GM12878 (cell line): ENCODE measurements at regions not wholly inside any gene's neighbourhood (a gene's known extent, or its start where the extent isn't known, plus 50 kb on each side); places are given as distances from the start of the nearest gene placed in this dataset.
A peak's percentile ranks its signal among the peaks of the same experiment; 100 is the strongest.

Experiments used
- ATAC-seq: fragments of 200-7000 bp; cut with Tn5 transposase; 3 replicates; pipeline ENCODE4 v1.9.1; 2020; ENCODE audit warnings: mild to moderate bottlenecking, moderate library complexity
- BruUV-seq: library from RNA; stranded (reverse); fragments of 400-500 nt; replicated peaks from 2 replicates; lab custom pipeline; 2021; lab: Mats Ljungman, UMichigan
- CTCF ChIA-PET: fragments of 300-600 bp; sonication (Branson Sonifier 250); formaldehyde crosslinking; extraction: SDS; loops from one replicate; lab custom pipeline; 2021; ENCODE audit warnings: inconsistent platforms; lab: Yijun Ruan, JAX
- POLR2A ChIA-PET: fragments of 350-600 bp; formaldehyde crosslinking; extraction: SDS; loops from one replicate; lab custom pipeline; 2021; ENCODE audit warnings: inconsistent platforms; lab: Charles Lee
- RAD21 ChIA-PET: fragments of 300-600 bp; sonication (Branson Sonifier 250); formaldehyde crosslinking; loops from one replicate; lab custom pipeline; 2023; ENCODE audit warnings: antibody characterized with exemption; ENCODE audit not compliant: unreplicated experiment; lab: Charles Lee
- SMC1A ChIA-PET: fragments of 300-600 bp; sonication (Branson Sonifier 250); formaldehyde crosslinking; loops from one replicate; lab custom pipeline; 2023; ENCODE audit not compliant: unreplicated experiment, uncharacterized antibody; lab: Charles Lee
- DNase-seq: peaks from one replicate; pipeline ENCODE4 v3.0.0-alpha.2; 2011; ENCODE audit warnings: low read depth, low spot score
- FAIRE-seq: peaks from 3 replicates; lab custom pipeline; 2011; peaks lifted over from hg19 to GRCh38; lab: Jason Lieb, UNC
- H2AFZ ChIP-seq: 2 replicates; pipeline ENCODE4 v1.6.0; 2011; ENCODE audit warnings: low read depth, low read length, control low read depth; ENCODE audit not compliant: control insufficient read depth
- H3K27ac ChIP-seq: 2 replicates; pipeline ENCODE4 v1.5.1; 2011; ENCODE audit warnings: control low read depth; ENCODE audit not compliant: control insufficient read depth, insufficient read depth
- H3K27me3 ChIP-seq, 2 experiments: replicated peaks in 1 of 2; 2 replicates each; pipeline versions ENCODE4 v1.6.0 to v1.6.1; 2011; ENCODE audit warnings: low read length in 1 of 2; ENCODE audit not compliant: control insufficient read depth in 2 of 2, insufficient read depth in 2 of 2
- H3K36me3 ChIP-seq, 2 experiments: 2 replicates each; pipeline ENCODE4 v1.5.1; 2011; ENCODE audit warnings: low read length in 1 of 2; ENCODE audit not compliant: control insufficient read depth in 2 of 2, insufficient read depth in 2 of 2
- H3K4me1 ChIP-seq: 2 replicates; pipeline ENCODE4 v1.6.1; 2011; ENCODE audit warnings: mild to moderate bottlenecking, low read length, moderate library complexity, mixed read lengths; ENCODE audit not compliant: control insufficient read depth, insufficient read depth
- H3K4me2 ChIP-seq: 2 replicates; pipeline ENCODE4 v1.6.0; 2011; ENCODE audit warnings: control low read depth; ENCODE audit not compliant: control insufficient read depth, insufficient read depth
- H3K4me3 ChIP-seq: fragments of 200-600 bp; sonication (generic); 2 replicates; pipeline ENCODE4 v1.5.1; 2016
- H3K79me2 ChIP-seq: 2 replicates; pipeline ENCODE4 v1.6.0; 2011; ENCODE audit warnings: low read length; ENCODE audit not compliant: control insufficient read depth, insufficient read depth
- H3K9ac ChIP-seq: 2 replicates; pipeline ENCODE4 v1.8.0; 2011; ENCODE audit warnings: low read length, control low read depth, mixed read lengths; ENCODE audit not compliant: control insufficient read depth, insufficient read depth
- H3K9me3 ChIP-seq: replicated peaks from 3 replicates; pipeline ENCODE4 v1.5.1; 2011; ENCODE audit warnings: mild to moderate bottlenecking, low read length; ENCODE audit not compliant: control insufficient read depth, insufficient read depth
- H4K20me1 ChIP-seq: 2 replicates; pipeline ENCODE4 v1.6.0; 2011; ENCODE audit not compliant: control insufficient read depth, insufficient read depth
- JUNB ChIP-seq: IDR thresholded peaks from 2 replicates; pipeline ENCODE4 v1.6.1; 2016; ENCODE audit warnings: antibody characterized with exemption, mild to moderate bottlenecking
- KAT2A ChIP-seq: conservative IDR thresholded peaks from 2 replicates; pipeline ENCODE4 v1.6.1; 2011; ENCODE audit warnings: low read depth, low read length; ENCODE audit not compliant: control insufficient read depth
- MEF2A ChIP-seq: IDR thresholded peaks from 2 replicates; pipeline ENCODE4 v1.6.1; 2011; ENCODE audit warnings: low read depth, mild to moderate bottlenecking, low read length, moderate library complexity; ENCODE audit not compliant: insufficient read depth
- NBN ChIP-seq: fragments of 450-650 bp; IDR thresholded peaks from 2 replicates; pipeline ENCODE4 v1.6.1; 2016
- NR2C1 ChIP-seq: fragments of 450-650 bp; IDR thresholded peaks from 2 replicates; pipeline ENCODE4 v1.6.1; 2017; ENCODE audit warnings: antibody characterized with exemption, mild to moderate bottlenecking, moderate library complexity
- SPI1 ChIP-seq: IDR thresholded peaks from 2 replicates; pipeline ENCODE4 v1.6.1; 2011; ENCODE audit warnings: low read depth, mild to moderate bottlenecking, low read length, moderate library complexity, borderline replicate concordance; ENCODE audit not compliant: insufficient read depth
- WGBS: methylation state at CpG from one replicate; pipeline ENCODE4 v1.1.6; 2016; ENCODE audit warnings: low lambda C conversion rate; ENCODE audit not compliant: insufficient replicate concordance, insufficient coverage; ENCODE audit errors: missing lambda C conversion rate; 5-methylcytosine and 5-hydroxymethylcytosine counted together
- in situ Hi-C: fragments of 300-500 bp; cut with MboI; formaldehyde crosslinking; loops from 9 replicates; pipeline ENCODE4 v1.14.3; 2018; ENCODE audit warnings: mixed read lengths
- intact Hi-C: fragments of 100-400 bp; cut with micrococcal nuclease; formaldehyde crosslinking; loops from one replicate; pipeline ENCODE4 v1.14.2; 2022; ENCODE audit not compliant: unreplicated experiment

DNA sequence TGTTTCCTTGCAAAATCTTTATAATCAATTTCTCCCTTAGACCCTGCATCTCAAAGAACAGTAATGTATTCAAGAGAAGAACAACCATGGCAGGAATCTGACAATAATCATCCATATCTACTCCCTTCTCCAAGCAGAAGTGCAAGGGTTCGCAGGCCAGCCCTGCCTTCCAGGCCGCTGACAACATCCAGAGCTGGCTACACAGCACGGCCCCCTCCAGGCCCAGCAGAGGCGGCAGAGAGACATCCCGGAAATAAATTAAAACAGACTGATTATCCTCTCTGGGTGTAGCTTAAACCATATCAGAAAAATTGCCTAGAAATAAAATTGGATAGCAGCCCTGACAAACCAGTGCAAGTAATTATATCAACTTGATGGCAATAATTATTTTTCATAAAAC lies 223.3 kb downstream of the FAM43A start:
- H3K9me3 ChIP-seq: no peaks in the 10 kb centered on the region
- no peak overlapping the region for H3K9ac ChIP-seq
- TF ChIP-seq NBN (no peak), NR2C1 (no peak), SPI1 (no peak), KAT2A (no peak), JUNB (no peak)
- H4K20me1 ChIP-seq: no peaks in the 10 kb centered on the region
- CTCF ChIA-PET: interaction anchor here (0.8 kb wide), 1 partner anchor 9 kb away, joined by 3 read pairs; no protein-coding TSS in a partner anchor
- H3K4me2 ChIP-seq: no peak overlapping the region
- in situ Hi-C loops: no loop called here
- intact Hi-C loops: no loop called here
- no peak overlapping the region for H2AFZ ChIP-seq
- RAD21 ChIA-PET: interaction anchor here (0.6 kb wide), 1 partner anchor 226 kb away, joined by 3 read pairs; no protein-coding TSS in a partner anchor
- no TSS peak for BruUV-seq
- ATAC-seq (no peak), FAIRE-seq (no peak), DNase-seq (no peak)
- no peak overlapping the region for H3K27ac ChIP-seq
- H3K36me3 ChIP-seq: no peaks in the 10 kb centered on the region
- H3K4me1 ChIP-seq: no peaks in the 10 kb centered on the region
- no peaks in the 10 kb centered on the region for H3K79me2 ChIP-seq
- H3K27me3 ChIP-seq: no peaks in the 10 kb centered on the region
- WGBS: 64% methylated on average over 5 of the region's 5 CpGs
- SMC1A ChIA-PET: no interaction called here
- no peak overlapping the region for H3K4me3 ChIP-seq
- POLR2A ChIA-PET: no interaction called here

DNA sequence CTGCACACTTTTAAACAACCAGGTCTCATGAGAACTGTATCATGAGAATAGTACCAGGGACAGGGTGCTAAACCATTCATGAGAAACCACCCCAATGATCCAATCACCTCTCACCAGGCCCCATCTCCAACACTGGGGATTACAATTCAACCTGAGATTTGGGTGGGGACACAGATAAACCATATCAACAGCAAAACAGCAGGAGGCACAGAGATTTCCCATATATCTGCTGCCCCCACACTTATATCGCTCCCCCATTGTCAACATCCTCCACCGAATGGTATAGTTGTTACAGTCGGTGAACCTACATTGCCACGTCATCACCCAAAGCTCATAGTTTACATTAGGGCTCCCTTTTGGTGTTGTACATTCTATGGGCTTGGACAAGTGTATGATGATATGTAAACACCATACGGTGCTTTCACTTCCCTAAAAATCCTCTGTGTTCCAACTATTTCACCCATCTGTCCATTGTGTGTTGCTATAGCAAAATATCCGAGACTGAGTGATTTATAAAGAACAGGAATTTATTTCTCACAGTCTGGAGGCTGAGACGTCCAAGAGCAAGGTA lies 224.8 kb downstream of the FAM43A start:
- FAIRE-seq (no peak), ATAC-seq (no peak)
- CTCF ChIA-PET: interaction anchor here (0.9 kb wide), 1 partner anchor 25 kb away, joined by 3 read pairs; no protein-coding TSS in a partner anchor
- WGBS: 52% methylated on average over 7 of the region's 7 CpGs
- POLR2A ChIA-PET: no interaction called here
- H3K27me3 ChIP-seq: no peaks in the 10 kb centered on the region
- H3K4me3 ChIP-seq: no peak overlapping the region
- no peak overlapping the region for H2AFZ ChIP-seq
- TF ChIP-seq SPI1 (peak; percentile 49; the same call in 1 of the 2 replicates), MEF2A (no peak)
- TF ChIP-seq, all 136 proteins: peak for 1
- in situ Hi-C loops (no loop called here), intact Hi-C loops (no loop called here)
- H4K20me1 ChIP-seq: no peaks in the 10 kb centered on the region
- no peaks in the 10 kb centered on the region for H3K79me2 ChIP-seq
- BruUV-seq: no TSS peak
- H3K4me2 ChIP-seq: no peak overlapping the region
- no peak for DNase-seq
- no peaks in the 10 kb centered on the region for H3K36me3 ChIP-seq
- H3K9me3 ChIP-seq: no peaks in the 10 kb centered on the region
- ChIA-PET RAD21 (no interaction called here), SMC1A (no interaction called here)
- no peak overlapping the region for H3K9ac ChIP-seq
- no peak overlapping the region for H3K27ac ChIP-seq
- H3K4me1 ChIP-seq: no peaks in the 10 kb centered on the region
